HEK293T (cell line): ENCODE measurements at regions not wholly inside any gene's neighbourhood (a gene's known extent, or its start where the extent isn't known, plus 50 kb on each side); places are given as distances from the start of the nearest gene placed in this dataset.

Experiments used
- CTCF ChIA-PET: fragments of 350-600 bp; formaldehyde crosslinking; extraction: SDS; loops from one replicate; lab custom pipeline; 2021; ENCODE audit warnings: antibody characterized with exemption, inconsistent platforms; lab: Yijun Ruan, JAX
- POLR2A ChIA-PET: fragments of 350-600 bp; formaldehyde crosslinking; extraction: SDS; loops from one replicate; lab custom pipeline; 2020; ENCODE audit warnings: antibody characterized with exemption, inconsistent platforms; lab: Yijun Ruan, JAX
- DNase-seq: peaks from one replicate; pipeline ENCODE4 v3.0.0; 2012; ENCODE audit warnings: mixed read lengths; ENCODE audit errors: extremely low spot score
- ARNT ChIP-seq: fragments of 450-650 bp; IDR thresholded peaks from 2 replicates; pipeline ENCODE4 v1.6.1; 2017; ENCODE audit warnings: mild to moderate bottlenecking
- BHLHE40 ChIP-seq: fragments of 450-650 bp; IDR thresholded peaks from 2 replicates; pipeline ENCODE4 v1.6.1; 2016; ENCODE audit warnings: mild to moderate bottlenecking, moderate library complexity, borderline replicate concordance
- CTBP1 ChIP-seq: fragments of 450-650 bp; IDR thresholded peaks from 2 replicates; pipeline ENCODE4 v1.6.1; 2016; ENCODE audit warnings: borderline replicate concordance
- ELF4 ChIP-seq: fragments of 450-650 bp; IDR thresholded peaks from 2 replicates; pipeline ENCODE4 v1.6.1; 2017; ENCODE audit warnings: antibody characterized with exemption
- FOXA1 ChIP-seq: fragments of 450-650 bp; IDR thresholded peaks from 2 replicates; pipeline ENCODE4 v1.6.1; 2016; ENCODE audit warnings: mild to moderate bottlenecking
- FOXK2 ChIP-seq: fragments of 450-650 bp; IDR thresholded peaks from 2 replicates; pipeline ENCODE4 v1.6.1; 2016; ENCODE audit warnings: mild to moderate bottlenecking
- FOXM1 ChIP-seq: fragments of 450-650 bp; IDR thresholded peaks from 2 replicates; pipeline ENCODE4 v1.6.1; 2017; ENCODE audit warnings: mild to moderate bottlenecking, borderline replicate concordance
- HDGF ChIP-seq: fragments of 450-650 bp; IDR thresholded peaks from 2 replicates; pipeline ENCODE4 v1.6.1; 2017; ENCODE audit warnings: antibody characterized with exemption, borderline replicate concordance
- L3MBTL2 ChIP-seq: fragments of 450-650 bp; conservative IDR thresholded peaks from 2 replicates; pipeline ENCODE4 v1.6.1; 2016; ENCODE audit warnings: mild to moderate bottlenecking
- LEF1 ChIP-seq: fragments of 450-650 bp; IDR thresholded peaks from 2 replicates; pipeline ENCODE4 v1.6.1; 2017; ENCODE audit warnings: mild to moderate bottlenecking, borderline replicate concordance
- NFRKB ChIP-seq: fragments of 450-650 bp; IDR thresholded peaks from 2 replicates; pipeline ENCODE4 v1.6.1; 2016; ENCODE audit warnings: mild to moderate bottlenecking, moderate library complexity
- PKNOX1 ChIP-seq: fragments of 450-650 bp; IDR thresholded peaks from 2 replicates; pipeline ENCODE4 v1.6.1; 2016
- SP1 ChIP-seq: fragments of 450-650 bp; IDR thresholded peaks from 2 replicates; pipeline ENCODE4 v1.6.1; 2017
- SUZ12 ChIP-seq: fragments of 450-650 bp; IDR thresholded peaks from 2 replicates; pipeline ENCODE4 v1.6.1; 2016; ENCODE audit warnings: mild to moderate bottlenecking
- TARDBP ChIP-seq: fragments of 450-650 bp; IDR thresholded peaks from 2 replicates; pipeline ENCODE4 v1.6.1; 2016
- ZNF384 ChIP-seq: fragments of 450-650 bp; IDR thresholded peaks from 2 replicates; pipeline ENCODE4 v1.6.1; 2016

- DNase-seq = no peak
- POLR2A ChIA-PET = no interaction called here
- TF ChIP-seq FOXM1 = no peak
- TF ChIP-seq TARDBP = no peak
- TF ChIP-seq FOXK2 = no peak
- CTCF ChIA-PET = no interaction called here
Observed at GRCh38 chr6:97445407-97445806, 162.4 kb upstream of the MMS22L start.

- no peak for DNase-seq
- CTCF ChIA-PET = interaction anchor here (1.2 kb wide), 1 partner anchor 12 kb away, joined by 6 read pairs; no protein-coding TSS in a partner anchor
- POLR2A ChIA-PET = no interaction called here
- TF ChIP-seq ARNT (no peak), NFRKB (no peak), L3MBTL2 (no peak), HDGF (no peak), TARDBP (no peak), SP1 (no peak), BHLHE40 (no peak), PKNOX1 (no peak), FOXM1 (no peak)
Observed at GRCh38 chr6:97449444-97449966, 166.5 kb upstream of the MMS22L start.

GRCh38 chr6:97450087-97450486 is 167.1 kb upstream of the MMS22L start:
- ChIA-PET POLR2A (no interaction called here), CTCF (interaction anchor here (1.2 kb wide), 1 partner anchor 13 kb away, joined by 6 read pairs; no protein-coding TSS in a partner anchor)
- DNase-seq = no peak
- TF ChIP-seq SP1 = no peak
- no peak for TF ChIP-seq FOXK2
- no peak for TF ChIP-seq ZNF384
- TF ChIP-seq LEF1 = no peak
- TF ChIP-seq NFRKB = no peak

- TF ChIP-seq ARNT (no peak), LEF1 (no peak), ELF4 (no peak), SP1 (no peak), BHLHE40 (no peak), L3MBTL2 (no peak), NFRKB (no peak), SUZ12 (no peak), ZNF384 (no peak)
- DNase-seq = no peak
- CTCF ChIA-PET = interaction anchor here (0.5 kb wide), 1 partner anchor 20 kb away, joined by 7 read pairs; no protein-coding TSS in a partner anchor
- POLR2A ChIA-PET = no interaction called here
Observed at GRCh38 chr6:97456070-97456469, 173.1 kb upstream of the MMS22L start.

- no peak for TF ChIP-seq FOXM1
- TF ChIP-seq CTBP1 = no peak
- TF ChIP-seq SUZ12 = no peak
- no peak for TF ChIP-seq LEF1
- no peak for TF ChIP-seq BHLHE40
- TF ChIP-seq FOXA1 = no peak
- no peak for TF ChIP-seq L3MBTL2
- TF ChIP-seq ELF4 = no peak
- TF ChIP-seq FOXK2 = no peak
- TF ChIP-seq NFRKB = no peak
- no peak for TF ChIP-seq ZNF384
- ChIA-PET POLR2A (no interaction called here), CTCF (no interaction called here)
- no peak for DNase-seq
Observed at GRCh38 chr6:97459535-97459934, 176.5 kb upstream of the MMS22L start.

- ChIA-PET POLR2A (no interaction called here), CTCF (no interaction called here)
- no peak for DNase-seq
- TF ChIP-seq HDGF = no peak
- no peak for TF ChIP-seq SP1
- TF ChIP-seq SUZ12 = no peak
- TF ChIP-seq ELF4 = no peak
- TF ChIP-seq ZNF384 = no peak
- TF ChIP-seq CTBP1 = no peak
- TF ChIP-seq PKNOX1 = no peak
- TF ChIP-seq FOXA1 = no peak
- no peak for TF ChIP-seq FOXK2
- no peak for TF ChIP-seq L3MBTL2
- TF ChIP-seq BHLHE40 = no peak
- TF ChIP-seq TARDBP = no peak
Observed at GRCh38 chr6:97459986-97460385, 177.0 kb upstream of the MMS22L start.

GRCh38 chr6:97460394-97461080 is 177.5 kb upstream of the MMS22L start:
- no peak for TF ChIP-seq L3MBTL2
- no peak for TF ChIP-seq TARDBP
- no peak for TF ChIP-seq NFRKB
- TF ChIP-seq CTBP1 = no peak
- no peak for TF ChIP-seq SP1
- TF ChIP-seq ARNT = no peak
- TF ChIP-seq LEF1 = no peak
- no peak for TF ChIP-seq BHLHE40
- TF ChIP-seq HDGF = no peak
- TF ChIP-seq SUZ12 = no peak
- no peak for TF ChIP-seq ZNF384
- TF ChIP-seq FOXA1 = no peak
- TF ChIP-seq ELF4 = no peak
- TF ChIP-seq FOXM1 = no peak
- no peak for TF ChIP-seq PKNOX1
- no peak for TF ChIP-seq FOXK2
- DNase-seq = no peak
- CTCF ChIA-PET = no interaction called here
- POLR2A ChIA-PET = no interaction called here
